Common myeloid progenitor, CD34-positive (primary cell): ENCODE measurements at regions not wholly inside any gene's neighbourhood (a gene's known extent, or its start where the extent isn't known, plus 50 kb on each side); places are given as distances from the start of the nearest gene placed in this dataset.

ENCODE experiments used
- CTCF ChIA-PET: fragments of 350-600 bp; sonication (Branson Sonifier 250); formaldehyde crosslinking; loops from one replicate; lab custom pipeline; 2021; ENCODE audit warnings: antibody characterized with exemption; lab: Charles Lee
- POLR2A ChIA-PET: fragments of 350-600 bp; sonication (Branson Sonifier 250); formaldehyde crosslinking; loops from one replicate; lab custom pipeline; 2021; ENCODE audit warnings: antibody characterized with exemption; lab: Charles Lee
- DNase-seq, 3 donors: peaks; one replicate each; pipeline versions ENCODE4 v3.0.0 to v3.0.0-alpha.2; 2013
- H3K27ac ChIP-seq, 2 experiments: 1 replicate in 1 of 2; 2 replicates in 1 of 2; pipeline ENCODE4 v1.7.0; 2013; ENCODE audit warnings: inconsistent platforms in 2 of 2, low read length in 2 of 2, mild to moderate bottlenecking in 2 of 2, low read depth in 1 of 2, moderate library complexity in 1 of 2; ENCODE audit not compliant: severe bottlenecking in 2 of 2, insufficient read depth in 1 of 2, poor library complexity in 1 of 2
- H3K27me3 ChIP-seq, 5 experiments: replicated peaks in 2 of 5; 1 replicate in 3 of 5; 2 replicates in 2 of 5; pipeline versions ENCODE4 v1.6.1 to v1.7.0; 2013; ENCODE audit warnings: low read length in 4 of 5, mild to moderate bottlenecking in 2 of 5, moderate library complexity in 2 of 5, inconsistent platforms in 1 of 5; ENCODE audit not compliant: insufficient read depth in 5 of 5, control insufficient read depth in 4 of 5
- H3K36me3 ChIP-seq, 4 experiments: 1 replicate in 2 of 4; 2 replicates in 2 of 4; pipeline versions ENCODE4 v1.6.1 to v1.7.0; 2013; ENCODE audit warnings: low read length in 3 of 4, control low read depth in 1 of 4, mild to moderate bottlenecking in 1 of 4; ENCODE audit not compliant: control insufficient read depth in 4 of 4, insufficient read depth in 4 of 4
- H3K4me1 ChIP-seq, 4 experiments: 1 replicate in 3 of 4; 2 replicates in 1 of 4; pipeline versions ENCODE4 v1.6.1 to v1.7.1; 2013; ENCODE audit warnings: low read length in 3 of 4, mild to moderate bottlenecking in 3 of 4, control low read depth in 1 of 4, inconsistent platforms in 1 of 4, moderate library complexity in 1 of 4; ENCODE audit not compliant: control insufficient read depth in 4 of 4, insufficient read depth in 4 of 4; ENCODE audit errors: control extremely low read depth in 1 of 4
- H3K4me3 ChIP-seq, 7 experiments: 1 replicate in 4 of 7; 2 replicates in 3 of 7; pipeline versions ENCODE4 v1.5.1 to v1.7.0; 2013; ENCODE audit warnings: mild to moderate bottlenecking in 7 of 7, low read length in 6 of 7, moderate library complexity in 6 of 7, inconsistent platforms in 2 of 7, low read depth in 2 of 7, control low read depth in 1 of 7; ENCODE audit not compliant: insufficient read depth in 4 of 7, control insufficient read depth in 1 of 7; ENCODE audit errors: extremely low read depth in 1 of 7
- H3K9me3 ChIP-seq, 5 experiments: 1 replicate in 4 of 5; 2 replicates in 1 of 5; pipeline versions ENCODE4 v1.6.1 to v1.7.1; 2013; ENCODE audit warnings: low read length in 4 of 5, mild to moderate bottlenecking in 2 of 5, inconsistent platforms in 1 of 5, low read depth in 1 of 5, moderate library complexity in 1 of 5; ENCODE audit not compliant: control insufficient read depth in 4 of 5, insufficient read depth in 2 of 5; ENCODE audit errors: control extremely low read depth in 1 of 5
- WGBS: methylation state at CpG from one replicate; pipeline ENCODE4 v1.1.5; 2013; ENCODE audit not compliant: insufficient coverage; 5-methylcytosine and 5-hydroxymethylcytosine counted together

DNA sequence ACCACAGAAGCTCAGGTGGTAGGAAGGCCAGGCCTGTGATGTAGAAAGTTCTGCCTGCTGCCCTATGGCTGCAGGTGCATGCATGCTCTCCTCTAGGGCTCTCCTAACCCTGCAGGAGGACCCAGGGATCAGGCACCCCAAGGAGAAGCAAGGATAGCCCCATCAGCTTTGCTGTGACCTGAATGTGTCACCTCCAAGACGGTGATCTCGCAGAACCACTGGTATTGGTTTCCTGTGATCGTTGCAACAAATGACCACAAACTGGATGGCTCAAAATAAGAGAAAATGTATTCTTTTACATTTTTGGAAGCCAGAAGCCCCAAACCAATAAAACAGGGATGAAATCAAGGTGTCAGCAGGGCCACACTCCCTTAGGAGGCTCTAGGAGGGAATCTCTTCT is 327.3 kb downstream of the BCL11A start:
- CTCF ChIA-PET = no interaction called here
- no peaks in the 10 kb centered on the region for H3K36me3 ChIP-seq
- no peak overlapping the region for H3K4me3 ChIP-seq
- WGBS = 0% methylated on average over 3 of the region's 3 CpGs
- POLR2A ChIA-PET = no interaction called here
- peak in 2 of 3 donors; percentile 59 to 70 for DNase-seq
- H3K27me3 ChIP-seq = no peaks in the 10 kb centered on the region
- H3K4me1 ChIP-seq = peaks cover 10 to 25% (median 12%) of the 10 kb centered on the region in 4 experiments
- H3K27ac ChIP-seq = no peak overlapping the region
- H3K9me3 ChIP-seq = peaks cover 0 to 7% (median 0%) of the 10 kb centered on the region in 5 experiments

GRCh38 chr2:60223859-60224258 is 329.6 kb downstream of the BCL11A start:
- peaks cover 0 to 4% (median 0%) of the 10 kb centered on the region in 5 experiments for H3K9me3 ChIP-seq
- 100% methylated on average over 2 of the region's 2 CpGs for WGBS
- H3K4me3 ChIP-seq = no peak overlapping the region
- ChIA-PET CTCF (interaction anchor here (0.8 to 1.1 kb wide), 2 partner anchors 202 to 241 kb away, joined by 3 read pairs; no protein-coding TSS in a partner anchor), POLR2A (no interaction called here)
- no peaks in the 10 kb centered on the region for H3K27me3 ChIP-seq
- DNase-seq = no peak
- H3K27ac ChIP-seq = no peak overlapping the region
- peaks cover 10 to 22% (median 12%) of the 10 kb centered on the region in 4 experiments for H3K4me1 ChIP-seq
- no peaks in the 10 kb centered on the region for H3K36me3 ChIP-seq

GRCh38 chr2:60221098-60221497 is 332.4 kb downstream of the BCL11A start:
- no peaks in the 10 kb centered on the region for H3K27me3 ChIP-seq
- no peaks in the 10 kb centered on the region for H3K9me3 ChIP-seq
- peaks cover 2 to 13% (median 5%) of the 10 kb centered on the region in 4 experiments for H3K4me1 ChIP-seq
- 89% methylated on average over 2 of the region's 3 CpGs for WGBS
- H3K36me3 ChIP-seq = no peaks in the 10 kb centered on the region
- POLR2A ChIA-PET = no interaction called here
- no peak overlapping the region for H3K27ac ChIP-seq
- DNase-seq = no peak
- no peak overlapping the region for H3K4me3 ChIP-seq
- CTCF ChIA-PET = no interaction called here

DNA sequence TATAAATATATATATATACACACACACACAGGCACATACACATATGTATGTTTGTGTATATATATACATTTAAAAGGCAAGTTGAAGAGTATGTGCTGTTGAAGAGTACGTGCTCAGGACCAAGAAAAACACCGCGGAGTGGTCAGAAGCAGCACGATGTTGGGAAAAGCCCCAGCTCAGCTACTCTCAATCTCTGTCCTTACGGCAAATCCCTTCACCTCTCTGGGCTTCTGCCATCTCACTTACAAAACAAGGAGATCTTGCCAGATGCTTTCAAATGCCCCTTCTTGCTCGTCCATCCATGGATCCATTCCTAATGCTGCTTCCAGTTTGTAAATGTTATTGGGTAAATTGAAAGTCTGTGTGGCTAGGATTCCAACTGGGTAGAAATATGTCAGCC is 333.9 kb downstream of the BCL11A start:
- 96% methylated on average over 5 of the region's 6 CpGs for WGBS
- no peaks in the 10 kb centered on the region for H3K27me3 ChIP-seq
- no peak for DNase-seq
- no peak overlapping the region for H3K27ac ChIP-seq
- no peaks in the 10 kb centered on the region for H3K36me3 ChIP-seq
- H3K9me3 ChIP-seq = no peaks in the 10 kb centered on the region
- no peak overlapping the region for H3K4me3 ChIP-seq
- POLR2A ChIA-PET = no interaction called here
- CTCF ChIA-PET = no interaction called here
- H3K4me1 ChIP-seq = peaks cover 0 to 9% (median 3%) of the 10 kb centered on the region in 4 experiments

DNA sequence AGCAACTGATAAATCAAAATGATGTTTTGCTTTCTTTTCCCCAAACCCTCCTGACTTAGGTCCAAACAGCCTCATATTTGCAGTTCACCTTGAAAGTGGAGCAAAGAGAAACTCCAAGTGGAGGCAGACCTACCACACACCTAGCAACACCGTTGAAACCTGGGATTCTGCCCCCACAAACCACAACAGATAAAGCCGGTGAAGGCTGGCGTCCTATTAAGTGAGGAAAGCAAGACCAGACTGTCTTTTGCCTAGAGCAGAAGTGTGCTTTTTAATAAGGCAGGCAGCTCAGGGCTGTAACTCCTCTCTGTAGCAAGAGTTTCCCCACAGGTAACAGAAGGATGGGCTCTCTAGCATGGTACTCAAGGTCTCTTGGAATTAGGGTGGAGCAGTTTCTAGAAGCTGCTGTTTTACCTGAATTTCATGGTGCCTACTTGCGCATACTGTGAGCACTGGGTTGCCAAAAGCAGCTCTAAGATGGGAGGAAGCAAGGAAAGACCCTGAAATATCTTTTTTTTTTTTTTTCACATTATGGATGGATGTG is 336.9 kb downstream of the BCL11A start:
- peak in 2 of 3 donors; percentile 9 to 28 for DNase-seq
- H3K27ac ChIP-seq = no peak overlapping the region
- H3K9me3 ChIP-seq = no peaks in the 10 kb centered on the region
- no peaks in the 10 kb centered on the region for H3K27me3 ChIP-seq
- no peaks in the 10 kb centered on the region for H3K36me3 ChIP-seq
- 28% methylated on average over 3 of the region's 4 CpGs for WGBS
- H3K4me1 ChIP-seq = peaks cover 0 to 5% (median 1%) of the 10 kb centered on the region in 4 experiments
- peak overlapping the region in 2 of 7 experiments; percentile 16 to 27 for H3K4me3 ChIP-seq
- ChIA-PET CTCF (interaction anchor here (1.3 kb wide), 1 partner anchor 43 kb away, joined by 3 read pairs; no protein-coding TSS in a partner anchor), POLR2A (interaction anchor here (1.7 kb wide), 1 partner anchor 11 kb away, joined by 3 read pairs; no protein-coding TSS in a partner anchor)

- Histone ChIP-seq H3K9me3 (no peaks in the 10 kb centered on the region), H3K4me1 (peaks cover 0 to 5% (median 1%) of the 10 kb centered on the region in 4 experiments), H3K4me3 (no peak overlapping the region), H3K36me3 (no peaks in the 10 kb centered on the region), H3K27ac (no peak overlapping the region), H3K27me3 (no peaks in the 10 kb centered on the region)
- no peak for DNase-seq
- ChIA-PET POLR2A (interaction anchor here (1.7 kb wide), 1 partner anchor 12 kb away, joined by 3 read pairs; no protein-coding TSS in a partner anchor), CTCF (interaction anchor here (0.6 to 1.3 kb wide), 2 partner anchors 44 to 1704 kb away, joined by 3 read pairs; no protein-coding TSS in a partner anchor)
- WGBS = over 99% methylated on average over 13 of the region's 17 CpGs
These were observed 338.0 kb downstream of the BCL11A start for GRCh38 chr2:60215386-60215901.

DNA sequence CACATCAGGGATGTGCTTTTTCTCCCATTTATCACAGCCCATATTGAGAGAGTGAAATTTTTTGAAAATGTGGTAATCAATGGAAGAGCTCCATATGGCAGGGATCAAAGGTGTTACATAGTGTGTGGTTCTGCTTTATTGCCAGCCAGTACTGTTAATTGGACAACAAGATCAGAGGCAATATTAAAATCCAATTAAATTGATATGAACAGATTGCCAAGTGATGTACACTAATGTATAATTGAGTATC is 338.9 kb downstream of the BCL11A start:
- Histone ChIP-seq H3K9me3 (no peaks in the 10 kb centered on the region), H3K4me3 (no peak overlapping the region), H3K4me1 (peaks cover 0 to 5% (median 1%) of the 10 kb centered on the region in 4 experiments), H3K36me3 (no peaks in the 10 kb centered on the region), H3K27me3 (no peaks in the 10 kb centered on the region), H3K27ac (no peak overlapping the region)
- ChIA-PET POLR2A (no interaction called here), CTCF (no interaction called here)
- DNase-seq = no peak
